ENCODE measurements at regions not wholly inside any gene's neighbourhood (a gene's known extent, or its start where the extent isn't known, plus 50 kb on each side); places are given as distances from the start of the nearest gene placed in this dataset.

DNA sequence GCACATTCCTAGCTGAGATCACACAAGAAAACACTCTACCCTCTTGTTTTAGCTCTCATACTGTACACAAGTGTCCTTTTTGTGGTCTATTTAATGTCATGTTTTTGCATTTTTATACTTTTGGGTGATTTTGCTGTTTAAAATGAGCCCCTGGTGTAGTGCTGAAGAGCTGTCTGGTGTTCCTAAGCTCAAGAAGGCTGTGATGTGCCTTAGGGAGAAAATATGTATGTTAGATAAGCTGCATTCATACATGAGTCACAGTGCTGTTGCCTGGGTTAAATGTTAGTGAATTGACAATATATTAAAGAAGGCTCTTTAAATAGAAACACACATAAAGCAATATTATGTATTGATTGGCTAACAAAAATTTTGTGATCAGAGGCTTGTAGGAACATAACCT is 387.4 kb upstream of the C2CD4B start:
- ATAC-seq, result no peak
- no peak for DNase-seq (ENCODE audit: low spot score)
- H3K4me3 Mint-ChIP-seq, result no peak overlapping the region
- peaks cover 14 to 20% of the 10 kb centered on the region in 2 donors for H3K27me3 Mint-ChIP-seq
- no peaks in the 10 kb centered on the region for H3K4me1 Mint-ChIP-seq (ENCODE audit: low read depth in 2 of 2)
- H3K36me3 Mint-ChIP-seq, result no peaks in the 10 kb centered on the region
- H3K9me3 Mint-ChIP-seq, result no peaks in the 10 kb centered on the region
- H3K27ac Mint-ChIP-seq, result no peak overlapping the region

DNA sequence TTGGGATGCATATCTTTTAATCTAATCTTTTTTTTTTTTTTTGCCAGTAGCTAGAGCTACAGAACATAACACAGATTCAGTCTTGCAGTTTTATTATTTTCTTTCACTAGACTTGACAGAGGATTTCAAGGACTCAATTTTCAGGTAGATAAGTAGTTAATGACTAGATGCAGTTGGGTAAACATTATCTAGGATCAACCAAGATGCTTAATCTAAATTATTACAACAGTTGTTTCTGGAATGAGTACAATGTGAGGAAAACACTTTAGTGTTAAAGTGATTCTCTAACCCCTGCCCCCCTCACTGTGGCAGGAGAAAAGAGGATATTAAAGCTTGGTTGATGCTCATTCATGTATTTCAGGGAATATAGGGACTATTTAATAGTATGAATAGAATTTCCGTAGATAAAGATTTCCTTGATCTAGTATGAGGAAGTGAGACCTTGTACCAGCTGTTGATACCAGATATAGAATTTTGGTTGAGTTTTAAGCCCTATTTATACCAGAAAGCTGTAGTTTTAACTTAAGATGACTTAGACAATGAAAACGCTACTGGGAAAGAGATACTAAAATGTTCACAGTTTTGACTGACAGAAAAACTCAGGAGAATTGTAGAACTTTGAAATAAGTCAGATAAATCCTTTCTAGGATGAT is 389.0 kb upstream of the C2CD4B start:
- H3K27me3 Mint-ChIP-seq, result peaks cover 11 to 13% of the 10 kb centered on the region in 2 donors
- no peaks in the 10 kb centered on the region for H3K9me3 Mint-ChIP-seq
- DNase-seq (ENCODE audit: low spot score), result no peak
- no peak for ATAC-seq
- no peak overlapping the region for H3K27ac Mint-ChIP-seq
- no peak overlapping the region for H3K4me3 Mint-ChIP-seq
- no peaks in the 10 kb centered on the region for H3K36me3 Mint-ChIP-seq
- H3K4me1 Mint-ChIP-seq (ENCODE audit: low read depth in 2 of 2), result no peaks in the 10 kb centered on the region

DNA sequence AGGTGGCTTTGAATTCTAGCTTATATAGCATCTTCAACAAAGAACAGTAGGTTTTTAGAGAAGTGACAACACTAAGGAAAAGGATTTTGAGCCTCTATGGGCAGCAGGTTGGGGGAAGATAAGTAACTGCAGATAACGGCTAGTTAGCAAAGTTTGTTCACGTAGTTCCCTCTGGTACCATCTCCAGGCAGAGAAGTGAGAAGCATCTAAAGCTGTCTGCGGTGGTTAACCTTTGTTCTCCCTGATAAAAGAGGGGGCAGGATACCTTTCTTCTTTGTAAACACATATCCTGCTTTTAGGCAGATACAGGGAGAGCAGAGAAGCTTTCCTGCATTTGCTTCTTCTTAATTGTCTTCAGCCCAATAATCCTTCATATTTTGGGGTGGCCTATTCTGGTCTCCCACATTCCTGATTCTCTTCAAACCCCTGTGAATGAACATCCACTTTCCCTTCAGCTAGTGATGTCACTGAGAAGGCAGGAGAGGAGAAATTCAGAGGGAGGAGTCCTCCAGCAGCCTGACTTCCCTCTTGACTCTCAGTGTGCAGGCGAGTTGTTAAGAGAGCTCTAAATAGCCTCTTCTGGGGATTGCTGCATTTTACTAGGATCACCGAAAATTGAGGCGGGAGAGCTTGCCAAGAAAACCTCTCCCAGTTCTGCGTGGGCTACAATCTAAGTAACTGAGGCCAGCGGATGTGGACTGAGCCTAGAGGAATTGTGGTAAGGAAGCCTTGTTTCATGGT is 393.7 kb upstream of the C2CD4B start:
- H3K27ac Mint-ChIP-seq, result no peak overlapping the region
- no peak overlapping the region for H3K4me3 Mint-ChIP-seq
- DNase-seq (ENCODE audit: low spot score) (no peak), ATAC-seq (no peak)
- H3K9me3 Mint-ChIP-seq, result no peaks in the 10 kb centered on the region
- no peaks in the 10 kb centered on the region for H3K4me1 Mint-ChIP-seq (ENCODE audit: low read depth in 2 of 2)
- H3K27me3 Mint-ChIP-seq, result peaks cover 15 to 21% of the 10 kb centered on the region in 2 donors
- no peaks in the 10 kb centered on the region for H3K36me3 Mint-ChIP-seq

DNA sequence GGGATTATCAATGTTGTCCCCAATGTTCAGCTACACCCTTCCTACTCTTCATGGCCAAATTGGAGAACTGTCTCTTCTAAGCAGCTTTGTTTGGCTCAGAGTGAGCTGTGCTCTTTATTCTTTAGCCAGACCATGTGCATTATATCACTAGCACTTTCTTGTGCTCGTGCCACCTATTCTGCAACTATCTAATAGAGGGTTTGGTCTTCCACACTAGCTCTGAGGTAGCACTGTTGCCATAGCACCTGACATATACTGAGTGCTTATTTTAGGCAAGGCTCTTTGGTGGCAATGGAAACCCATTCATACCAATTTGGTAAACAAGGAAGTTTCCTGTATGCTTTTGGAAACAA is 394.3 kb upstream of the C2CD4B start:
- DNase-seq (ENCODE audit: low spot score), result no peak
- Mint-ChIP-seq H3K9me3 (no peaks in the 10 kb centered on the region), H3K36me3 (no peaks in the 10 kb centered on the region), H3K4me1 (ENCODE audit: low read depth in 2 of 2) (no peaks in the 10 kb centered on the region), H3K27me3 (peaks cover 17 to 21% of the 10 kb centered on the region in 2 donors), H3K27ac (no peak overlapping the region), H3K4me3 (no peak overlapping the region)
- no peak for ATAC-seq

DNA sequence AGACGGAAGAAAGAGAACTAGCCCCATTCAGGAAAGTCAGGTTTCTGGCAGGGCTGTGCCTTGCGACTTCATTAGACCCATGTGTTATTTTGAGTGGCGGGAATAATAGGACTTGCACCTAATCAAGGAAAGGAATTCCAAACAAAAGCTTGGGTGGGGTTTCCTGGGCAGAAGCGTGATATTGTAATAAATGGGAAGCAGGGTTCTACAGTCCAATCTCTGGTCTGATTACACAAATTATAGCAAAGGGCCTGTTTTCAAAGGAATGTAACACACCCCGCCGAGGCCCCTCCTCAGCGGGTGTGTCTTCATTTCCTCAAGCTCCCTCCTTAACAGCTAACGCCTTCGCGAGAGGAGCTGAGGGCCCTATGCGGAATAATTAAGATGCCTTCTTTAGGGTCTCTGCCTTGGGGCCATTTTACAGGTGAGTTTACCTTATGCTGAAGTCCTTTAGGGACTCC is 396.0 kb upstream of the C2CD4B start:
- no peaks in the 10 kb centered on the region for H3K4me1 Mint-ChIP-seq (ENCODE audit: low read depth in 2 of 2)
- H3K9me3 Mint-ChIP-seq, result no peaks in the 10 kb centered on the region
- ATAC-seq, result no peak
- no peak for DNase-seq (ENCODE audit: low spot score)
- H3K36me3 Mint-ChIP-seq, result no peaks in the 10 kb centered on the region
- no peak overlapping the region for H3K27ac Mint-ChIP-seq
- no peak overlapping the region for H3K4me3 Mint-ChIP-seq
- peaks cover 15 to 29% of the 10 kb centered on the region in 2 donors for H3K27me3 Mint-ChIP-seq

DNA sequence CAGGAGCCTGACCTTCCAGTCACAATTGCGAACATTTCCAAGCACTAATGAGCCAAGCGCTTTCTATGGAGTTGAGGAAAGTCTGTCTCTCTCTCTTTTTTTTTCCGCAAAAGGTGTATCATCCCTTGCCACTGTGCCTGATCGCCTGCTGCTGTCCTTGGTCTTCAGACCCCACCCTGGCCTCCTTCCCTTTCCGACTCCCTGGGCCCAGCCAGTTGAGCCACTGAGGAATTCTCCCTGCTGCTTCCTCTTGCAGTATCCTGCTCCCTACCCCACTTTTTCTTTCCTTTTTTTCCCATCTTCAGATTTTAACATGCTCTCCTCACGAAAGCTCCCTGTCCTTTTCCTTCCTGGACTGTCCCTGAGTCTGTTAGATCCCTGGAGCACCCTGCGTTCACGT is 396.5 kb upstream of the C2CD4B start:
- H3K27ac Mint-ChIP-seq, result no peak overlapping the region
- no peaks in the 10 kb centered on the region for H3K36me3 Mint-ChIP-seq
- DNase-seq (ENCODE audit: low spot score) (no peak), ATAC-seq (no peak)
- no peaks in the 10 kb centered on the region for H3K9me3 Mint-ChIP-seq
- H3K27me3 Mint-ChIP-seq, result peaks cover 15 to 32% of the 10 kb centered on the region in 2 donors
- H3K4me1 Mint-ChIP-seq (ENCODE audit: low read depth in 2 of 2), result no peaks in the 10 kb centered on the region
- no peak overlapping the region for H3K4me3 Mint-ChIP-seq

DNA sequence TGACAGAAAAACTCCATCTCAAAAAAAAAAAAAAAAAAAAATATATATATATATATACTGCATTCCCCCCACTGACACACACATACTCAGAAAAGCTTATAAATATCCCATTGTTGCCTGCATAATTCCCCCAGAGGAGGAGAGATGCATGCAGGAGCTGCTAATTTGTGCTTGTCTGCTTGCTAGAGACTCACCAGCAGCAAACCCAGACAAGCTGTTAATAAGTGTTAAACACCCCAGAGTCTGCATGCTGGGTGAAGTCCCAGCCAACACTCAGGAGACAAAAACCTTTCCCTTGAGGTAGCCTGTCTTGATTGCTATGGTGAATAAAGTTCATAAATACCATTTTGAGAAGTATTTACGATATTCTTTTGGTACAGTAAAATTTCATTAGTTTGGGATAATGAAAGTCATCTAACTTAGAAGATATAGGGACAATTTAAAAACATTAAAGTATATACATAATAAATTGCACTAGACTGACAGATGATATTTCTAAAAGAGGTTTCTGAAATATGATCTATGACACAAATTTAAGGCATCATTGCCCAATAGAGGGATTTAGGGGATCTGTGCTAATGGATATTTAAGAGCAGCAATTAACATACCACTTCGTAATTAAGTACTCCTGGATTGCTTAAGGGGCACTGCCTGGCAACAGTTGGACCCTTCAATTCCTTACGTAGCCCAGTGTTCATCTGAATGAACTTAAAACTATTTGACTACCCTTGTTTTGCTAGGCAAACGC is 400.0 kb upstream of the C2CD4B start:
- no peak for DNase-seq (ENCODE audit: low spot score)
- peaks cover 15 to 32% of the 10 kb centered on the region in 2 donors for H3K27me3 Mint-ChIP-seq
- no peak for ATAC-seq
- no peak overlapping the region for H3K4me3 Mint-ChIP-seq
- no peaks in the 10 kb centered on the region for H3K36me3 Mint-ChIP-seq
- no peaks in the 10 kb centered on the region for H3K9me3 Mint-ChIP-seq
- no peak overlapping the region for H3K27ac Mint-ChIP-seq
- no peaks in the 10 kb centered on the region for H3K4me1 Mint-ChIP-seq (ENCODE audit: low read depth in 2 of 2)

DNA sequence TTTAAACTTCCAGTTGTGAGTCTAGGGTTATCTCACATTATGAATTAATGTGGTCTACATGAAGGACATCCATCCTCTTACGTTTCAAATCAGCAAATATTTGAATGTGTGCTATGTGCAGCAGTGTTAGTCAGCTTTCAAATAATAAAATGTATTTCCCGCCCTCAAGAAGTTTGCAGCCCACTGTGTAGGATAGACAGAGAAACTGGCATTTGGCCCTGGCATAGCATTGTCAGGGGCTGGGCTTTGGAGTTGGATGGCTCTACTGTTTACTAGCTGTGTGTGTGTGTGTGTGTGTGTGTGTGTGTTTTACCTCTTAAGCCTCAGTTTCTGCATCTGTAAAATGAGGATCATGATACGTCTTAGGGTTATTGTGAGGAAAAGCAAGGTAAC is 400.5 kb upstream of the C2CD4B start:
- Mint-ChIP-seq H3K4me3 (no peak overlapping the region), H3K9me3 (no peaks in the 10 kb centered on the region), H3K4me1 (ENCODE audit: low read depth in 2 of 2) (no peaks in the 10 kb centered on the region), H3K27me3 (peaks cover 15 to 38% of the 10 kb centered on the region in 2 donors), H3K27ac (no peak overlapping the region), H3K36me3 (no peaks in the 10 kb centered on the region)
- ATAC-seq (no peak), DNase-seq (ENCODE audit: low spot score) (no peak)

DNA sequence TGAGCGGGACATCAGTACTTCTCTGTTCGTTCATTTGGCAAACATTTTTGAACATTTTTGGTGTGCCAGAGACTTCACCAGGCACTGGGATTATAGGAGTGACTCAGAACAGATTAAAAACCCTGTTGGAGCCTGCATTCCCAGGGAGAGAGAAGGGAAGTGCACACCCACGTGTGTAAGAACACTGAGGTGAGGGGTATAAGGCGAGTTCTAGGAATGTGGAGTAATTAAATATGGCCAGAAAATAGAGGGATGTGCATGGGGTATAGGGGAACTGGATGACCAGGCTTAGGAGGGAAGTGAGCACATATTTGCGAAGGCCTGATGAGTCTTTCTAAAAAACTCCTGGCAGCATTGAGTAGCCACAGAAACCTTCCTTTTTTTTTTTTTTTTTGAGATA is 401.2 kb upstream of the C2CD4B start:
- no peak for DNase-seq (ENCODE audit: low spot score)
- Mint-ChIP-seq H3K4me3 (no peak overlapping the region), H3K4me1 (ENCODE audit: low read depth in 2 of 2) (no peaks in the 10 kb centered on the region), H3K27me3 (peaks cover 15 to 39% of the 10 kb centered on the region in 2 donors), H3K27ac (no peak overlapping the region), H3K9me3 (no peaks in the 10 kb centered on the region), H3K36me3 (no peaks in the 10 kb centered on the region)
- no peak for ATAC-seq

DNA sequence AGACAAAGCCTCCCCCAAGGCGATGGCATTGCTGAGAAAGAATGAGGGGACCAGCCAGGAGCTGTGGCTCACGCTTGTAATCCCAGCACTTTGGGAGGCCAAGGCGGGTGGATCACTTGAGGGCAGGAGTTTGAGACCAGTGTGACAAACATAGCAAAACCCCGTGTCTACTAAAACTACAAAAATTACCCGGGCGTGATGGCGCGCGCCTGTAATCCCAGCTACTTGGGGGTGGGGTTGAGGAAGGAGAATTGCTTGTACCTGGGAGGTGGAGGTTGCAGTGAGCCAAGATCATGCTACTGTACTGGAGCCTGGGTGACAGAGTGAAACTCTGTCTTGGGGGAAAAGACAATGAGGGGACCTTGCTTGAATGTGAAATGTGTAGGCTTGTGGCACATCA is 402.4 kb upstream of the C2CD4B start:
- H3K9me3 Mint-ChIP-seq, result no peaks in the 10 kb centered on the region
- peaks cover 15 to 33% of the 10 kb centered on the region in 2 donors for H3K27me3 Mint-ChIP-seq
- H3K4me3 Mint-ChIP-seq, result no peak overlapping the region
- DNase-seq (ENCODE audit: low spot score) (no peak), ATAC-seq (no peak)
- no peak overlapping the region for H3K27ac Mint-ChIP-seq
- no peaks in the 10 kb centered on the region for H3K4me1 Mint-ChIP-seq (ENCODE audit: low read depth in 2 of 2)
- no peaks in the 10 kb centered on the region for H3K36me3 Mint-ChIP-seq

DNA sequence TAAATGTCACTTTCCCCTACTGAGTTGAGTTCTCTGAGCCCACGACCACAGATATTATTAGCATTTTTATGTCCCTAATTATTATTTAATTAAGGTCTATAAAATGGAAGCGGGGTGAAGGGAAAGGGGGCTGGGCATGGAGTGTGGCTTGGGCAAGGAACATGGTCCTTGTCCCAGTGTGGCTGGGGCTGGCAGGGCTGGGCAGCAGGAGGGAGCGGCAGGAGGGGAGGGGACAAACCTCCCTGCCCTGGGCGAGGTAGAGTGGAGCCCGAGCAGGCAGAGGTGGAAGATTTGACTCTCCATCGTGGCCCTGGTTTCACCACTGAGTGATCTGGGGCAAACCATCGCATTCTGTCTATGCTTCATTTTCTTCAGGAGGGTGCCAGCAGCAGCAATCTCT is 402.9 kb upstream of the C2CD4B start:
- peaks cover 15 to 37% of the 10 kb centered on the region in 2 donors for H3K27me3 Mint-ChIP-seq

DNA sequence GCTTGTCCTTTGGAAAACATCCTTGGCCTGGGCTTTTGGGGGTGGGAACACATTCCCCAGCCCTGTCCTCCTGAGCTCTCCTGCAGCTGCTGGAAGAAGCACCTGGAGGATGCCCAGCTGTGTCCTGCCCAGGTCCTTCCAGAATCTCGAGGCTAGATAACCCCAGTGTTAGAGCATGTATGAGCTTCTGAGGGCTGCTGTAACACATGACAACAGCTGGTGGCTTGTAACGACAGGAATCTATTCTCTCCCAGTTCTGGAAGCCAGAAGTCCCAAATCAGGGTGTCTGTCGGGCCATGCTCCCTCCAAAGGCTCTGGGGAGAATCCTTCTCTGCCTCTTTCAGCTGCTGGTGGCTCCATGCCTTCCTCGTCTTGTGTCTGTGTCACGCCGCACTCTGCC is 403.6 kb upstream of the C2CD4B start:
- peaks cover 8 to 37% of the 10 kb centered on the region in 2 donors for H3K27me3 Mint-ChIP-seq
- no peaks in the 10 kb centered on the region for H3K36me3 Mint-ChIP-seq
- no peak for ATAC-seq

More for the DNA sequence above, 402.9 kb upstream of the C2CD4B start:
- no peaks in the 10 kb centered on the region for H3K36me3 Mint-ChIP-seq
- no peaks in the 10 kb centered on the region for H3K9me3 Mint-ChIP-seq
- DNase-seq (ENCODE audit: low spot score) (no peak), ATAC-seq (no peak)
- no peak overlapping the region for H3K27ac Mint-ChIP-seq
- no peak overlapping the region for H3K4me3 Mint-ChIP-seq
- H3K4me1 Mint-ChIP-seq (ENCODE audit: low read depth in 2 of 2), result no peaks in the 10 kb centered on the region

DNA sequence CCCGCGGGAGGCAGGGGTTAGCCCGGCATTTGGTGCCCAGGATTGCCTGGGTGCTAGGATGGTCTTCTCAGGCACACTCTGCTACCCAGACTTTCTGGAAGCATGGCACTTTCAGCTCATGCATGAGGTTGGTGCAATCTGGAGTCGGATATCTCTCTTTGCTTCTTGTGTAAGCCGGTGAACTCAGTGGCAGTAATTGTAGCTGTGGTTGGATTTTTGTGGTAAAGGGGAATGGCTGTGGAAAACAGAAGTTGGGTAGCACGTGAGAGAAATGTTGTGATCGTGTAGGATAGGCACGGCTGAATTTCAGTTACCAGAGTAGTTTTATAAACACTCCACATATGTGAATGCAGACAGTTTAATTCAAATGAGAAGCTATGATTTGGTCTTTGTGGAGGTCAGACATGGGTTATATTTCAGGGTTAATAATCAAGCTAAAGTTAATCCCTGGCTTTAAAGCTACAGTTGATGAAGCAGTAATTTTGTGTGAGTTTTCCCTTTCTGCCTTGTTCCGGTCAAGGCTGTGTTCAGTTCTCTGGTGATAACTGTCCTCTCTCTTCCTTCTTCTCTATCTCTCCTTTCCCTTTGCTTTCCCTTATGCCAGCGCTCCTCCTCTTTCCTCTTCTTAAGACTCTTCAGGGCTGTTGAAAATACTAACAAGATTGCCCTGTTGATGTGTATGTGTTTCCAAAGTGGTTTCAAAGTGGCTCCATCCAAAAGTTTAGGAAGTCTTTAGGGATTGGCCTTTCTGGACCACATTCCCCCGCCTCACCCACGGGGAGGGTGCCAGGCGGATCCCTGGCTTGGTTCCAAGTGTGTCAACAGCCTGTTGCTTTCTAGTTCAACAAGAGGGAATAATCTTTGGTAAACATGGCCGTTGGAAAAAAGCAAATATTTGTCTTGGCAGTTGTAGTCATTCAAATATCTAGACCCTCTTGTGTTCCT is 404.6 kb upstream of the C2CD4B start:
- H3K27me3 Mint-ChIP-seq, result peaks cover 8 to 40% of the 10 kb centered on the region in 2 donors

More for the DNA sequence above, 403.6 kb upstream of the C2CD4B start:
- Mint-ChIP-seq H3K27ac (no peak overlapping the region), H3K4me3 (no peak overlapping the region), H3K4me1 (ENCODE audit: low read depth in 2 of 2) (no peaks in the 10 kb centered on the region), H3K9me3 (no peaks in the 10 kb centered on the region)
- DNase-seq (ENCODE audit: low spot score), result no peak

More for the DNA sequence above, 404.6 kb upstream of the C2CD4B start:
- no peaks in the 10 kb centered on the region for H3K36me3 Mint-ChIP-seq
- H3K9me3 Mint-ChIP-seq, result no peaks in the 10 kb centered on the region
- H3K27ac Mint-ChIP-seq, result no peak overlapping the region
- no peak for ATAC-seq
- no peaks in the 10 kb centered on the region for H3K4me1 Mint-ChIP-seq (ENCODE audit: low read depth in 2 of 2)
- H3K4me3 Mint-ChIP-seq, result no peak overlapping the region
- DNase-seq (ENCODE audit: low spot score), result no peak

Measured in natural killer cell treated with Interleukin-12 subunit alpha and Interleukin-12 subunit beta and Interleukin-15 and Interleukin-18, amount 100 ng/mL, for 72 hours (primary cell).